K562 (cell line): ENCODE measurements at regions not wholly inside any gene's neighbourhood (a gene's known extent, or its start where the extent isn't known, plus 50 kb on each side); places are given as distances from the start of the nearest gene placed in this dataset.

Experiments used
- ATAC-seq: fragments of 200-7000 bp; cut with Tn5 transposase; 3 replicates; pipeline ENCODE4 v1.9.1; 2020; ENCODE audit warnings: moderate library complexity
- BruUV-seq: library from RNA; stranded (reverse); fragments of 400-500 nt; replicated peaks from 2 replicates; lab custom pipeline; 2021; lab: Mats Ljungman, UMichigan
- CTCF ChIA-PET: fragments of 300-600 bp; formaldehyde crosslinking; extraction: SDS; loops from one replicate; lab custom pipeline; 2021; ENCODE audit warnings: low intra/inter-chr PET ratio; lab: Yijun Ruan, JAX
- POLR2A ChIA-PET: fragments of 300-600, 350-650 bp; sonication (Branson Sonifier 250); formaldehyde crosslinking; extraction: SDS; loops from one replicate; lab custom pipeline; 2021; ENCODE audit warnings: antibody characterized with exemption, inconsistent platforms; lab: Yijun Ruan, JAX
- DNase-seq, 4 experiments: peaks; one replicate each; pipeline versions ENCODE4 v3.0.0 to v3.0.0-alpha.2; 2011 to 2018; ENCODE audit warnings: low spot score in 3 of 4, mixed read lengths in 3 of 4; ENCODE audit errors: extremely low read depth in 1 of 4
- FAIRE-seq: peaks from 2 replicates; lab custom pipeline; 2011; peaks lifted over from hg19 to GRCh38; lab: Jason Lieb, UNC
- H2AFZ ChIP-seq: 2 replicates; pipeline ENCODE4 v1.6.0; 2011; ENCODE audit warnings: low read depth, low read length, control low read depth, inconsistent platforms
- H3K27ac ChIP-seq: fragments of 200-600 bp; 3 replicates; pipeline ENCODE4 v1.8.0; 2011; ENCODE audit warnings: low read depth, mild to moderate bottlenecking, control low read depth, inconsistent platforms, low read length, moderate library complexity, mixed read lengths; ENCODE audit errors: extremely low read depth
- H3K27me3 ChIP-seq, 2 experiments: fragments of 300-600 bp in 1 of 2; 2 replicates in 1 of 2; 3 replicates in 1 of 2; pipeline versions ENCODE4 v1.6.0 to v1.8.0; 2011; ENCODE audit warnings: inconsistent platforms in 2 of 2, low read length in 2 of 2, mild to moderate bottlenecking in 1 of 2, mixed read lengths in 1 of 2, moderate library complexity in 1 of 2; ENCODE audit not compliant: control insufficient read depth in 2 of 2, insufficient read depth in 2 of 2
- H3K36me3 ChIP-seq: fragments of 300-600 bp; 3 replicates; pipeline ENCODE4 v1.8.0; 2011; ENCODE audit warnings: mild to moderate bottlenecking, low read length, inconsistent platforms; ENCODE audit not compliant: control insufficient read depth, insufficient read depth
- H3K4me1 ChIP-seq, 2 experiments: fragments of 200-600 bp in 1 of 2; replicated peaks in 1 of 2; 2 replicates in 1 of 2; 3 replicates in 1 of 2; pipeline versions ENCODE4 v1.5.1 to v1.8.0; 2011; ENCODE audit warnings: inconsistent platforms in 2 of 2, low read length in 2 of 2, mild to moderate bottlenecking in 1 of 2, mixed read lengths in 1 of 2, moderate library complexity in 1 of 2; ENCODE audit not compliant: control insufficient read depth in 2 of 2, insufficient read depth in 2 of 2
- H3K4me2 ChIP-seq: 2 replicates; pipeline ENCODE4 v1.6.1; 2011; ENCODE audit warnings: low read length, control low read depth, inconsistent platforms, mixed read lengths; ENCODE audit not compliant: insufficient read depth
- H3K4me3 ChIP-seq: fragments of 200-600 bp; sonication (generic), shearing (Covaris generic); 2 replicates; pipeline ENCODE4 v1.5.1; 2016; ENCODE audit warnings: control low read depth, inconsistent platforms
- H3K79me2 ChIP-seq: fragments of 200-600 bp; 3 replicates; pipeline ENCODE4 v1.8.0; 2011; ENCODE audit warnings: low read length, inconsistent platforms; ENCODE audit not compliant: control insufficient read depth, insufficient read depth
- H3K9ac ChIP-seq, 2 experiments: 2 replicates each; pipeline versions ENCODE4 v1.6.0 to v1.6.1; 2011; ENCODE audit warnings: low read depth in 2 of 2, low read length in 2 of 2, control low read depth in 1 of 2, inconsistent platforms in 1 of 2, mild to moderate bottlenecking in 1 of 2, mixed read lengths in 1 of 2; ENCODE audit not compliant: insufficient read depth in 1 of 2
- H3K9me1 ChIP-seq: one replicate; pipeline ENCODE4 v1.6.0; 2011; ENCODE audit warnings: inconsistent platforms, mild to moderate bottlenecking, low read length, moderate library complexity; ENCODE audit not compliant: control insufficient read depth, insufficient read depth
- H3K9me3 ChIP-seq: replicated peaks from 2 replicates; pipeline ENCODE4 v1.5.1; 2011; ENCODE audit warnings: low read depth, low read length, inconsistent platforms; ENCODE audit not compliant: control insufficient read depth, insufficient read depth
- H4K20me1 ChIP-seq: replicated peaks from 2 replicates; pipeline ENCODE4 v1.6.1; 2011; ENCODE audit warnings: low read length, inconsistent platforms, mixed read lengths; ENCODE audit not compliant: control insufficient read depth, insufficient read depth
- BRD9 ChIP-seq: fragments of 450-650 bp; IDR thresholded peaks from 2 replicates; pipeline ENCODE4 v1.6.1; 2018; ENCODE audit warnings: low read depth; ENCODE audit not compliant: partially characterized antibody
- CBX2 ChIP-seq: fragments of 200-600 bp; sonication (generic); IDR thresholded peaks from one replicate; pipeline ENCODE4 v1.6.1; 2012; ENCODE audit warnings: mild to moderate bottlenecking, low read length, inconsistent platforms; ENCODE audit not compliant: insufficient read depth, poor library complexity, severe bottlenecking
- EHMT2 ChIP-seq: fragments of 450-650 bp; IDR thresholded peaks from 2 replicates; pipeline ENCODE4 v1.6.1; 2018; ENCODE audit warnings: antibody characterized with exemption
- HES1 ChIP-seq: fragments of 450-650 bp; IDR thresholded peaks from 2 replicates; pipeline ENCODE4 v1.6.1; 2016; ENCODE audit warnings: low read depth, mild to moderate bottlenecking, moderate library complexity
- MTA2 ChIP-seq: fragments of 450-650 bp; IDR thresholded peaks from 2 replicates; pipeline ENCODE4 v1.6.1; 2016; ENCODE audit warnings: low read depth
- POLR2A ChIP-seq: fragments of 450-650 bp; conservative IDR thresholded peaks from 2 replicates; pipeline ENCODE4 v1.6.1; 2016
- RBM15 ChIP-seq: fragments of 200-400 bp; formaldehyde crosslinking; IDR thresholded peaks from 2 replicates; pipeline ENCODE4 v1.6.1; 2018; ENCODE audit warnings: mild to moderate bottlenecking, low read length, moderate library complexity; ENCODE audit not compliant: insufficient read depth
- THRA ChIP-seq: fragments of 450-650 bp; IDR thresholded peaks from 2 replicates; pipeline ENCODE4 v1.6.1; 2017; ENCODE audit warnings: mild to moderate bottlenecking, moderate library complexity
- ZBTB34 ChIP-seq: fragments of 250-450 bp; sonication (Bioruptor Pico); IDR thresholded peaks from 2 replicates; pipeline ENCODE4 v1.8.0; 2021; ENCODE audit warnings: mild to moderate bottlenecking, moderate library complexity
- ZBTB40 ChIP-seq, 2 experiments: fragments of 450-650 bp in 1 of 2; sonication (generic) in 1 of 2; formaldehyde crosslinking in 1 of 2; IDR thresholded peaks; 2 replicates each; pipeline versions ENCODE4 v1.7.1 to v1.9.0; 2016 to 2022; ENCODE audit warnings: inconsistent platforms in 1 of 2, mild to moderate bottlenecking in 1 of 2, missing genetic modification reagents in 1 of 2
- ZNF146 ChIP-seq: IDR thresholded peaks from one replicate; pipeline ENCODE4 v1.6.1; 2018; ENCODE audit warnings: missing compliant biosample characterization; ENCODE audit not compliant: unreplicated experiment
- WGBS: fragments of 100-300 bp; shearing (Covaris generic); methylation state at CpG from one replicate; pipeline ENCODE4 v1.1.6; 2016; ENCODE audit warnings: low coverage, mixed read lengths; ENCODE audit not compliant: insufficient coverage; ENCODE audit errors: missing lambda C conversion rate; 5-methylcytosine and 5-hydroxymethylcytosine counted together
- in situ Hi-C: fragments of 300-500 bp; cut with MboI; formaldehyde crosslinking; loops from 4 replicates; pipeline ENCODE4 v1.15.0; 2018; ENCODE audit warnings: inconsistent platforms, mixed read lengths
- intact Hi-C: fragments of 100-400 bp; cut with micrococcal nuclease; formaldehyde crosslinking; loops from 2 replicates; pipeline ENCODE4 v1.14.2; 2022

GRCh38 chr4:124540014-124540413 is 172.5 kb downstream of the ANKRD50 start:
- Histone ChIP-seq H3K27me3 (no peaks in the 10 kb centered on the region), H3K9me3 (no peaks in the 10 kb centered on the region), H3K79me2 (no peaks in the 10 kb centered on the region), H3K4me3 (no peak overlapping the region), H2AFZ (no peak overlapping the region), H3K27ac (no peak overlapping the region), H3K4me2 (no peak overlapping the region), H3K9me1 (no peaks in the 10 kb centered on the region), H4K20me1 (no peaks in the 10 kb centered on the region), H3K36me3 (no peaks in the 10 kb centered on the region), H3K9ac (no peak overlapping the region), H3K4me1 (no peaks in the 10 kb centered on the region)
- WGBS: 11% methylated on average over 3 of the region's 3 CpGs
- no peak for DNase-seq
- intact Hi-C loops (loop anchor here (5.0 kb wide), 1 partner anchor 172 kb away; the partner anchor contains the start of gene ANKRD50), in situ Hi-C loops (no loop called here)
- CTCF ChIA-PET: no interaction called here
- no peak for FAIRE-seq
- BruUV-seq: no TSS peak
- POLR2A ChIA-PET: no interaction called here
- ATAC-seq: no peak
- TF ChIP-seq BRD9: no peak
- no peak for TF ChIP-seq ZNF146
- no peak for TF ChIP-seq ZBTB34 (CRISPR knock-in tag)
- no peak for TF ChIP-seq ZBTB40 (IDR thresholded peaks at IDR 0.05)
- TF ChIP-seq ZBTB40 (CRISPR knock-in tag; IDR thresholded peaks at IDR 0.05): no peak
- TF ChIP-seq POLR2A: no peak
- no peak for TF ChIP-seq THRA
- no peak for TF ChIP-seq EHMT2
- no peak for TF ChIP-seq MTA2
- TF ChIP-seq CBX2: no peak
- TF ChIP-seq HES1: no peak
- TF ChIP-seq RBM15: no peak
